Prostate gland (tissue), 2 donors: ENCODE measurements at regions not wholly inside any gene's neighbourhood (a gene's known extent, or its start where the extent isn't known, plus 50 kb on each side); places are given as distances from the start of the nearest gene placed in this dataset.

Experiments
- DNase-seq: peaks from one replicate; pipeline ENCODE4 v3.0.0-alpha.2; 2019; ENCODE audit warnings: low spot score
- H3K27ac ChIP-seq, 2 donors: fragments of 200-600 bp; sonication (generic); 2 replicates each; pipeline ENCODE4 v1.5.1; 2017 to 2019
- H3K27me3 ChIP-seq: fragments of 200-600 bp; sonication (generic); replicated peaks from 2 replicates; pipeline ENCODE4 v1.5.1; 2019; ENCODE audit not compliant: insufficient read depth
- H3K36me3 ChIP-seq, 2 donors: fragments of 200-600 bp; sonication (generic); 1 replicate in 1 of 2; 2 replicates in 1 of 2; pipeline versions ENCODE4 v1.5.1 to v1.8.1; 2017 to 2019
- H3K4me1 ChIP-seq: fragments of 200-600 bp; sonication (generic); replicated peaks from 2 replicates; pipeline ENCODE4 v1.5.1; 2019
- H3K4me3 ChIP-seq, 2 donors: fragments of 200-600 bp; sonication (generic); 2 replicates each; pipeline ENCODE4 v1.5.1; 2017 to 2019
- H3K9me3 ChIP-seq: fragments of 200-600 bp; sonication (generic); 2 replicates; pipeline ENCODE4 v1.5.1; 2017
- POLR2A ChIP-seq: fragments of 450-650 bp; IDR thresholded peaks from one replicate; pipeline ENCODE4 v1.6.1; 2016; ENCODE audit warnings: antibody characterized with exemption, mild to moderate bottlenecking
- POLR2AphosphoS5 ChIP-seq: sonication (generic); formaldehyde crosslinking; IDR thresholded peaks from one replicate; pipeline ENCODE4 v1.6.1; 2017; ENCODE audit warnings: antibody characterized with exemption
- WGBS: methylation state at CpG from one replicate; pipeline ENCODE4 v1.1.5; 2018; 5-methylcytosine and 5-hydroxymethylcytosine counted together
- intact Hi-C: fragments of 100-400 bp; cut with DNase I; formaldehyde crosslinking; loops from one replicate; pipeline ENCODE4 v1.14.2; 2022
- TF ChIP-seq, protein P1 (sequence below), 4 experiments: fragments of 200-600 bp in 2 of 4; fragments of 450-650 bp in 2 of 4; sonication (generic) in 2 of 4; IDR thresholded peaks; 1 replicate in 3 of 4; 2 replicates in 1 of 4; pipeline ENCODE4 v1.5.1; 2016 to 2019; ENCODE audit warnings: antibody characterized with exemption in 4 of 4, mild to moderate bottlenecking in 2 of 4, moderate library complexity in 2 of 4

DNA sequence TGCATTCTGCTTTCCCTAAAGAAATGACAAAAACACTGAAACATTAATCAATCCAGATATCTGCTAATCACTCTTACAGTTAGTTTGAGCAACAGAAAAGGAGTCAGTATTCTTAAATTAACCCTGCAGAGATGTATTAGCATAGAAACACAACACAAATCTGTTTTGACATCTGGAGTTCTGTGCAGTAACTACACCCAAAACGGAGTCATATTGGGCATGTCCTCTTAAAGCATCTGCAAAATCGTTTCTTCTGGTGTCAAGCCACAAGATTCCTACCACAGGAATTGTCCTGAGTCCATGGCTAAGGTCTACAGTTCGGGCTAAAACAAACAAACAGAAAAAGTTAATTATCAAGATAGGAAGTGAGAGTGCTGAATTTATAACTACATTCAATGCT, 332.1 kb upstream of the PKN2 start:
- no peak for TF ChIP-seq POLR2A
- no peak for TF ChIP-seq POLR2AphosphoS5
- TF ChIP-seq, protein P1, sequence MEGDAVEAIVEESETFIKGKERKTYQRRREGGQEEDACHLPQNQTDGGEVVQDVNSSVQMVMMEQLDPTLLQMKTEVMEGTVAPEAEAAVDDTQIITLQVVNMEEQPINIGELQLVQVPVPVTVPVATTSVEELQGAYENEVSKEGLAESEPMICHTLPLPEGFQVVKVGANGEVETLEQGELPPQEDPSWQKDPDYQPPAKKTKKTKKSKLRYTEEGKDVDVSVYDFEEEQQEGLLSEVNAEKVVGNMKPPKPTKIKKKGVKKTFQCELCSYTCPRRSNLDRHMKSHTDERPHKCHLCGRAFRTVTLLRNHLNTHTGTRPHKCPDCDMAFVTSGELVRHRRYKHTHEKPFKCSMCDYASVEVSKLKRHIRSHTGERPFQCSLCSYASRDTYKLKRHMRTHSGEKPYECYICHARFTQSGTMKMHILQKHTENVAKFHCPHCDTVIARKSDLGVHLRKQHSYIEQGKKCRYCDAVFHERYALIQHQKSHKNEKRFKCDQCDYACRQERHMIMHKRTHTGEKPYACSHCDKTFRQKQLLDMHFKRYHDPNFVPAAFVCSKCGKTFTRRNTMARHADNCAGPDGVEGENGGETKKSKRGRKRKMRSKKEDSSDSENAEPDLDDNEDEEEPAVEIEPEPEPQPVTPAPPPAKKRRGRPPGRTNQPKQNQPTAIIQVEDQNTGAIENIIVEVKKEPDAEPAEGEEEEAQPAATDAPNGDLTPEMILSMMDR (IDR thresholded peaks at IDR 0.05): no peak
- 29% methylated on average over 3 of the region's 3 CpGs for WGBS

DNA sequence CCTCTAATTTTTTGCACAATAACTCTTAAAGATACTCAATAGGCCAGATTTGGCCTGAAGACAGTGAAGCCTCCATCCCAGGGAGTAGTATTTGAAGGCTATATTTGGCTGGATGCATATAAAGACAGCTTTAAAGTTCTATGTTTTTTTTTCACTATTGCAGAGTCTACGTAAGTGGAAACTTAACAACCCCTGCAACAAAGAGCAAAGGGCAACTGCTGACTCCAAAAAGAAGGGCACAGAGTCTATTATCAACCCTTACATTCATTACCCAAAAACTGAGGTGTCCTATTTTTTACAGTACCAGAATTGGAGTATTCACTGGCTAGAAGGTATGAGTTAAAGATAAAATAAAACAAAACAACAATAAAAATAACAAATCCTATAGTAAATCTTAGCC, 329.8 kb upstream of the PKN2 start:
- intact Hi-C loops: no loop called here
- H3K27ac ChIP-seq: no peak overlapping the region
- 71% methylated on average over 1 of the region's 1 CpG for WGBS
- TF ChIP-seq, protein P1 (IDR thresholded peaks at IDR 0.05): no peak
- TF ChIP-seq POLR2AphosphoS5: no peak
- TF ChIP-seq POLR2A: no peak
- H3K27me3 ChIP-seq: no peaks in the 10 kb centered on the region
- no peak overlapping the region for H3K4me3 ChIP-seq
- no peaks in the 10 kb centered on the region for H3K36me3 ChIP-seq
- no peak for DNase-seq
- H3K4me1 ChIP-seq: no peaks in the 10 kb centered on the region
- H3K9me3 ChIP-seq: no peaks in the 10 kb centered on the region

More for the DNA sequence above, 332.1 kb upstream of the PKN2 start:
- Histone ChIP-seq H3K36me3 (no peaks in the 10 kb centered on the region), H3K4me3 (no peak overlapping the region), H3K9me3 (no peaks in the 10 kb centered on the region), H3K4me1 (no peaks in the 10 kb centered on the region), H3K27me3 (no peaks in the 10 kb centered on the region), H3K27ac (no peak overlapping the region)
- no peak for DNase-seq
- intact Hi-C loops: no loop called here

- no peaks in the 10 kb centered on the region for H3K4me1 ChIP-seq
- H3K36me3 ChIP-seq: no peaks in the 10 kb centered on the region
- no peak for DNase-seq
- WGBS: 38% methylated on average over 2 of the region's 2 CpGs
- TF ChIP-seq POLR2A (no peak), POLR2AphosphoS5 (no peak)
- TF ChIP-seq, protein P1 (IDR thresholded peaks at IDR 0.05): no peak
- H3K9me3 ChIP-seq: no peaks in the 10 kb centered on the region
- intact Hi-C loops: no loop called here
- no peak overlapping the region for H3K4me3 ChIP-seq
- H3K27ac ChIP-seq: no peak overlapping the region
- H3K27me3 ChIP-seq: no peaks in the 10 kb centered on the region
Measured at GRCh38 chr1:88357729-88358128, 326.3 kb upstream of the PKN2 start.

- H3K27ac ChIP-seq: no peak overlapping the region
- whole genome bisulfite sequencing: 89% methylated on average over 4 of the region's 4 CpGs
- intact Hi-C loops: no loop called here
- no peaks in the 10 kb centered on the region for H3K27me3 ChIP-seq
- H3K4me3 ChIP-seq: no peak overlapping the region
- no peaks in the 10 kb centered on the region for H3K4me1 ChIP-seq
- H3K36me3 ChIP-seq: no peaks in the 10 kb centered on the region
- no peaks in the 10 kb centered on the region for H3K9me3 ChIP-seq
- no peak for DNase-seq
- TF ChIP-seq POLR2AphosphoS5: no peak
Measured at GRCh38 chr1:88371436-88372023, 312.5 kb upstream of the PKN2 start.

- Histone ChIP-seq H3K36me3 (no peaks in the 10 kb centered on the region), H3K27me3 (no peaks in the 10 kb centered on the region), H3K27ac (no peak overlapping the region), H3K4me3 (no peak overlapping the region), H3K4me1 (no peaks in the 10 kb centered on the region), H3K9me3 (no peaks in the 10 kb centered on the region)
- 76% methylated on average over 1 of the region's 1 CpG for WGBS
- no peak for DNase-seq
- TF ChIP-seq POLR2AphosphoS5: no peak
- TF ChIP-seq, protein P1 (IDR thresholded peaks at IDR 0.05): no peak
- TF ChIP-seq POLR2A: no peak
- intact Hi-C loops: no loop called here
Measured at GRCh38 chr1:88375977-88376376, 308.1 kb upstream of the PKN2 start.
